Effector memory CD4-positive, alpha-beta T cell (primary cell): ENCODE measurements at regions not wholly inside any gene's neighbourhood (a gene's known extent, or its start where the extent isn't known, plus 50 kb on each side); places are given as distances from the start of the nearest gene placed in this dataset.

Source experiments
- DNase-seq, 3 donors: peaks; one replicate each; pipeline ENCODE4 v3.0.0-alpha.2; 2020
- H3K27ac ChIP-seq: 2 replicates; pipeline ENCODE4 v1.7.0; 2013; ENCODE audit warnings: mild to moderate bottlenecking, low read length, moderate library complexity; ENCODE audit not compliant: insufficient read depth, poor library complexity, severe bottlenecking
- H3K27me3 ChIP-seq: replicated peaks from 2 replicates; pipeline ENCODE4 v1.7.0; 2013; ENCODE audit warnings: mild to moderate bottlenecking, low read length; ENCODE audit not compliant: insufficient read depth, control insufficient read depth, poor library complexity, severe bottlenecking
- H3K36me3 ChIP-seq: 2 replicates; pipeline ENCODE4 v1.7.0; 2013; ENCODE audit warnings: mild to moderate bottlenecking, low read length, moderate library complexity; ENCODE audit not compliant: control insufficient read depth, insufficient read depth
- H3K4me1 ChIP-seq: 2 replicates; pipeline ENCODE4 v1.7.0; 2013; ENCODE audit warnings: low read length, mild to moderate bottlenecking; ENCODE audit not compliant: control insufficient read depth, insufficient read depth, poor library complexity, severe bottlenecking
- H3K4me3 ChIP-seq: 2 replicates; pipeline ENCODE4 v1.7.0; 2013; ENCODE audit warnings: low read length, low read depth, mild to moderate bottlenecking; ENCODE audit not compliant: insufficient read depth, poor library complexity, severe bottlenecking
- H3K9me3 ChIP-seq: 2 replicates; pipeline ENCODE4 v1.7.0; 2013; ENCODE audit warnings: mild to moderate bottlenecking, low read length, moderate library complexity; ENCODE audit not compliant: control insufficient read depth

- Histone ChIP-seq H3K27ac (no peak overlapping the region), H3K27me3 (no peaks in the 10 kb centered on the region)
Observed at GRCh38 chr6:14584450-14584849, 466.9 kb downstream of the CD83 start.

GRCh38 chr6:14585689-14586088, 468.1 kb downstream of the CD83 start:
- no peak for DNase-seq
- Histone ChIP-seq H3K4me3 (no peak overlapping the region), H3K36me3 (no peaks in the 10 kb centered on the region), H3K4me1 (no peaks in the 10 kb centered on the region), H3K27me3 (no peaks in the 10 kb centered on the region), H3K27ac (no peak overlapping the region), H3K9me3 (no peaks in the 10 kb centered on the region)

More at GRCh38 chr6:14584450-14584849, 466.9 kb downstream of the CD83 start:
- Histone ChIP-seq H3K4me3 (no peak overlapping the region), H3K4me1 (no peaks in the 10 kb centered on the region), H3K9me3 (no peaks in the 10 kb centered on the region), H3K36me3 (no peaks in the 10 kb centered on the region)
- no peak for DNase-seq

GRCh38 chr6:14589175-14589574, 471.6 kb downstream of the CD83 start:
- no peaks in the 10 kb centered on the region for H3K27me3 ChIP-seq
- DNase-seq = no peak
- H3K4me1 ChIP-seq = no peaks in the 10 kb centered on the region
- no peak overlapping the region for H3K27ac ChIP-seq
- no peaks in the 10 kb centered on the region for H3K36me3 ChIP-seq
- no peaks in the 10 kb centered on the region for H3K9me3 ChIP-seq
- no peak overlapping the region for H3K4me3 ChIP-seq

- no peaks in the 10 kb centered on the region for H3K9me3 ChIP-seq
- H3K4me3 ChIP-seq = no peak overlapping the region
- no peaks in the 10 kb centered on the region for H3K4me1 ChIP-seq
- H3K27me3 ChIP-seq = no peaks in the 10 kb centered on the region
- no peak for DNase-seq
- H3K36me3 ChIP-seq = no peaks in the 10 kb centered on the region
- no peak overlapping the region for H3K27ac ChIP-seq
Observed at GRCh38 chr6:14590586-14590985, 473.0 kb downstream of the CD83 start.

GRCh38 chr6:14591998-14592397, 474.4 kb downstream of the CD83 start:
- DNase-seq = no peak
- no peaks in the 10 kb centered on the region for H3K27me3 ChIP-seq
- H3K4me3 ChIP-seq = no peak overlapping the region
- H3K4me1 ChIP-seq = no peaks in the 10 kb centered on the region
- no peaks in the 10 kb centered on the region for H3K9me3 ChIP-seq
- H3K27ac ChIP-seq = no peak overlapping the region
- H3K36me3 ChIP-seq = no peaks in the 10 kb centered on the region

GRCh38 chr6:14593286-14593685, 475.7 kb downstream of the CD83 start:
- H3K27ac ChIP-seq = no peak overlapping the region
- no peak for DNase-seq

GRCh38 chr6:14595751-14596150, 478.2 kb downstream of the CD83 start:
- no peaks in the 10 kb centered on the region for H3K27me3 ChIP-seq
- no peak for DNase-seq
- H3K36me3 ChIP-seq = no peaks in the 10 kb centered on the region
- no peak overlapping the region for H3K27ac ChIP-seq
- no peak overlapping the region for H3K4me3 ChIP-seq
- H3K9me3 ChIP-seq = no peaks in the 10 kb centered on the region
- H3K4me1 ChIP-seq = no peaks in the 10 kb centered on the region

More at GRCh38 chr6:14593286-14593685, 475.7 kb downstream of the CD83 start:
- no peaks in the 10 kb centered on the region for H3K27me3 ChIP-seq
- H3K36me3 ChIP-seq = no peaks in the 10 kb centered on the region
- H3K9me3 ChIP-seq = no peaks in the 10 kb centered on the region
- no peak overlapping the region for H3K4me3 ChIP-seq
- H3K4me1 ChIP-seq = no peaks in the 10 kb centered on the region

- H3K36me3 ChIP-seq = no peaks in the 10 kb centered on the region
- no peaks in the 10 kb centered on the region for H3K27me3 ChIP-seq
- DNase-seq = no peak
- no peak overlapping the region for H3K27ac ChIP-seq
- H3K9me3 ChIP-seq = no peaks in the 10 kb centered on the region
- no peak overlapping the region for H3K4me3 ChIP-seq
- no peaks in the 10 kb centered on the region for H3K4me1 ChIP-seq
Observed at GRCh38 chr6:14596410-14596809, 478.8 kb downstream of the CD83 start.

- no peak overlapping the region for H3K27ac ChIP-seq
- no peaks in the 10 kb centered on the region for H3K9me3 ChIP-seq
- H3K36me3 ChIP-seq = no peaks in the 10 kb centered on the region
- H3K4me1 ChIP-seq = no peaks in the 10 kb centered on the region
- H3K4me3 ChIP-seq = no peak overlapping the region
- no peak for DNase-seq
- H3K27me3 ChIP-seq = no peaks in the 10 kb centered on the region
Observed at GRCh38 chr6:14597090-14597489, 479.5 kb downstream of the CD83 start.

- H3K27ac ChIP-seq = no peak overlapping the region
- H3K36me3 ChIP-seq = no peaks in the 10 kb centered on the region
- H3K4me3 ChIP-seq = no peak overlapping the region
- H3K9me3 ChIP-seq = no peaks in the 10 kb centered on the region
- no peak for DNase-seq
- H3K27me3 ChIP-seq = no peaks in the 10 kb centered on the region
- no peaks in the 10 kb centered on the region for H3K4me1 ChIP-seq
Observed at GRCh38 chr6:14598017-14598864, 480.7 kb downstream of the CD83 start.
